ENCODE measurements at regions not wholly inside any gene's neighbourhood (a gene's known extent, or its start where the extent isn't known, plus 50 kb on each side); places are given as distances from the start of the nearest gene placed in this dataset.
"Not testable (repeated sequence)": the region's sequence is repeated elsewhere in the genome, so short reads cannot be mapped to it uniquely, and the experiment has no call there.

GRCh38 chr9:87049929-87050608 lies 102.8 kb upstream of the GAS1 start:
- DNase-seq: not testable (repeated sequence)

GRCh38 chr9:87054999-87055686 lies 107.8 kb upstream of the GAS1 start:
- no peak for DNase-seq

GRCh38 chr9:87059772-87060171 lies 112.5 kb upstream of the GAS1 start:
- DNase-seq: no peak

GRCh38 chr9:87062746-87063145 lies 115.4 kb upstream of the GAS1 start:
- DNase-seq: no peak

GRCh38 chr9:87063246-87063645 lies 115.9 kb upstream of the GAS1 start:
- no peak for DNase-seq

- no peak for DNase-seq
These were observed 116.6 kb upstream of the GAS1 start for GRCh38 chr9:87063871-87064270.

GRCh38 chr9:87064311-87064710 lies 117.0 kb upstream of the GAS1 start:
- no peak for DNase-seq

GRCh38 chr9:87065981-87066380 lies 118.7 kb upstream of the GAS1 start:
- DNase-seq: no peak

- no peak for DNase-seq
These were observed 120.1 kb upstream of the GAS1 start for GRCh38 chr9:87067426-87067825.

GRCh38 chr9:87068177-87068840 lies 121.0 kb upstream of the GAS1 start:
- no peak for DNase-seq

GRCh38 chr9:87069690-87070089 lies 122.4 kb upstream of the GAS1 start:
- no peak for DNase-seq

GRCh38 chr9:87070336-87070735 lies 123.0 kb upstream of the GAS1 start:
- no peak for DNase-seq

GRCh38 chr9:87071473-87071872 lies 124.2 kb upstream of the GAS1 start:
- no peak for DNase-seq

GRCh38 chr9:87073692-87074091 lies 126.4 kb upstream of the GAS1 start:
- no peak for DNase-seq

GRCh38 chr9:87075537-87075936 lies 128.2 kb upstream of the GAS1 start:
- DNase-seq: no peak

GRCh38 chr9:87076825-87077224 lies 129.5 kb upstream of the GAS1 start:
- no peak for DNase-seq

- DNase-seq: no peak
These were observed 130.7 kb upstream of the GAS1 start for GRCh38 chr9:87077986-87078385.

- no peak for DNase-seq
These were observed 133.4 kb upstream of the GAS1 start for GRCh38 chr9:87080512-87081264.

- DNase-seq: no peak
These were observed 134.2 kb upstream of the GAS1 start for GRCh38 chr9:87081503-87081902.

GRCh38 chr9:87083986-87084385 lies 136.7 kb upstream of the GAS1 start:
- DNase-seq: no peak

GRCh38 chr9:87084407-87084806 lies 137.1 kb upstream of the GAS1 start:
- no peak for DNase-seq

- no peak for DNase-seq
These were observed 137.8 kb upstream of the GAS1 start for GRCh38 chr9:87085073-87085472.

GRCh38 chr9:87085521-87085920 lies 138.2 kb upstream of the GAS1 start:
- DNase-seq: no peak
